HG02870 (cell line): ENCODE measurements at regions not wholly inside any gene's neighbourhood (a gene's known extent, or its start where the extent isn't known, plus 50 kb on each side); places are given as distances from the start of the nearest gene placed in this dataset.
"Not testable (repeated sequence)": the region's sequence is repeated elsewhere in the genome, so short reads cannot be mapped to it uniquely, and the experiment has no call there.

ENCODE experiments used
- ATAC-seq: cut with Tn5 transposase; IDR thresholded peaks from one replicate; pipeline ENCODE4 v1.9.1; 2021; ENCODE audit warnings: mild to moderate bottlenecking, moderate library complexity; ENCODE audit not compliant: unreplicated experiment

- no peak for ATAC-seq
These were observed 307.3 kb upstream of the SGCD start for GRCh38 chr5:156019571-156020180.

- no peak for ATAC-seq
These were observed 306.3 kb upstream of the SGCD start for GRCh38 chr5:156020647-156021046.

- no peak for ATAC-seq
These were observed 305.1 kb upstream of the SGCD start for GRCh38 chr5:156021866-156022265.

GRCh38 chr5:156025656-156026055 lies 301.3 kb upstream of the SGCD start:
- ATAC-seq = no peak

- no peak for ATAC-seq
These were observed 295.8 kb upstream of the SGCD start for GRCh38 chr5:156031181-156031580.

GRCh38 chr5:156036640-156037039 lies 290.3 kb upstream of the SGCD start:
- no peak for ATAC-seq

GRCh38 chr5:156037151-156037909 lies 289.6 kb upstream of the SGCD start:
- ATAC-seq = no peak

- ATAC-seq = no peak
These were observed 284.2 kb upstream of the SGCD start for GRCh38 chr5:156042726-156043125.

GRCh38 chr5:156043351-156043750 lies 283.6 kb upstream of the SGCD start:
- no peak for ATAC-seq

- no peak for ATAC-seq
These were observed 275.0 kb upstream of the SGCD start for GRCh38 chr5:156051972-156052371.

- no peak for ATAC-seq
These were observed 274.3 kb upstream of the SGCD start for GRCh38 chr5:156052656-156053055.

- ATAC-seq = no peak
These were observed 273.9 kb upstream of the SGCD start for GRCh38 chr5:156053056-156053455.

GRCh38 chr5:156076912-156077311 lies 250.1 kb upstream of the SGCD start:
- ATAC-seq = no peak

GRCh38 chr5:156087577-156088110 lies 239.3 kb upstream of the SGCD start:
- no peak for ATAC-seq

- ATAC-seq = not testable (repeated sequence)
These were observed 236.7 kb upstream of the SGCD start for GRCh38 chr5:156089955-156090940.

GRCh38 chr5:156093024-156093423 lies 233.9 kb upstream of the SGCD start:
- no peak for ATAC-seq

GRCh38 chr5:156094001-156094400 lies 233.0 kb upstream of the SGCD start:
- ATAC-seq = no peak

GRCh38 chr5:156095709-156096241 lies 231.2 kb upstream of the SGCD start:
- no peak for ATAC-seq

GRCh38 chr5:156096259-156096658 lies 230.7 kb upstream of the SGCD start:
- ATAC-seq = no peak

GRCh38 chr5:156103155-156103885 lies 223.6 kb upstream of the SGCD start:
- no peak for ATAC-seq
